ENCODE measurements at regions not wholly inside any gene's neighbourhood (a gene's known extent, or its start where the extent isn't known, plus 50 kb on each side); places are given as distances from the start of the nearest gene placed in this dataset.
A peak's percentile ranks its signal among the peaks of the same experiment; 100 is the strongest.

DNA sequence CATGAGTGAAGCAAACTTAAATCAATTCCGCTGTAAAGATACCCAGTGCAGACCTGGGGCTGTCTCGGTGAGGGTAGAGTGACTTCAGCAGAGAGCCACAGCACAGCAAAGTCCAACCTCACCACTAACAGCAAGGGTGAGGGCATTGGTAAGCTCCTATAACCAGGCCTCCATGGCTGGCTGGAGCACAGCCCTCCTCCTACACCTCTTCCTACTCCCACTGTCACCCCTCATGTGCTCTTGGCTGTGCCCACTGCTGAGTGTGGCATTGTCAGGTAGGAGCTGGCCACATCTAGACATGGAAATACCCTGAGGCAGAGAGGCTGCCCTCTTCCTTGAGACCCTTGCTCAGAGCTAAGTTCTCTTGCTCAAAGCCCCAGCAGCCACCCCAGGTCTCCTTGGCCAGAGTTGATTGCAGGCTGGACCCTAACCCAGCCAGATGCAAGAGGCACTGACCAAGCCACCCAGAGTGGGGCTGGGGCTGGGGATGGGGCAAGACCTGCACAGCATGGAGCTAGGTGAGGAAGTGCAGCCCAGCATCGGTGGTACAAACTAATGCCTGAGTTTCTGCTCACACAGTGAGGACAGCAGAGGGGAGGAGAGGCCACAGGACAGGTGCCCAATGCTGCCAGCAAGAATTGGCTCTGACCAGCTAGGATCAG lies 77.6 kb upstream of the RAB6C start:
- no peak overlapping the region for H3K9ac ChIP-seq
- H3K36me3 ChIP-seq = no peaks in the 10 kb centered on the region
- no peaks in the 10 kb centered on the region for H3K27me3 ChIP-seq
- H3K9me3 ChIP-seq = no peaks in the 10 kb centered on the region
- H4K20me1 ChIP-seq = no peaks in the 10 kb centered on the region
- no peak overlapping the region for H3K4me3 ChIP-seq
- H3K4me1 ChIP-seq = peaks cover 50% of the 10 kb centered on the region
- no peak overlapping the region; the same call in 1 of the 2 replicates for H3K4me2 ChIP-seq
- H3K27ac ChIP-seq = peak overlapping the region; percentile 92; the same call in 1 of the 2 replicates
- no peak for TF ChIP-seq Cebpa-rat (IDR thresholded peaks at IDR 0.05)

DNA sequence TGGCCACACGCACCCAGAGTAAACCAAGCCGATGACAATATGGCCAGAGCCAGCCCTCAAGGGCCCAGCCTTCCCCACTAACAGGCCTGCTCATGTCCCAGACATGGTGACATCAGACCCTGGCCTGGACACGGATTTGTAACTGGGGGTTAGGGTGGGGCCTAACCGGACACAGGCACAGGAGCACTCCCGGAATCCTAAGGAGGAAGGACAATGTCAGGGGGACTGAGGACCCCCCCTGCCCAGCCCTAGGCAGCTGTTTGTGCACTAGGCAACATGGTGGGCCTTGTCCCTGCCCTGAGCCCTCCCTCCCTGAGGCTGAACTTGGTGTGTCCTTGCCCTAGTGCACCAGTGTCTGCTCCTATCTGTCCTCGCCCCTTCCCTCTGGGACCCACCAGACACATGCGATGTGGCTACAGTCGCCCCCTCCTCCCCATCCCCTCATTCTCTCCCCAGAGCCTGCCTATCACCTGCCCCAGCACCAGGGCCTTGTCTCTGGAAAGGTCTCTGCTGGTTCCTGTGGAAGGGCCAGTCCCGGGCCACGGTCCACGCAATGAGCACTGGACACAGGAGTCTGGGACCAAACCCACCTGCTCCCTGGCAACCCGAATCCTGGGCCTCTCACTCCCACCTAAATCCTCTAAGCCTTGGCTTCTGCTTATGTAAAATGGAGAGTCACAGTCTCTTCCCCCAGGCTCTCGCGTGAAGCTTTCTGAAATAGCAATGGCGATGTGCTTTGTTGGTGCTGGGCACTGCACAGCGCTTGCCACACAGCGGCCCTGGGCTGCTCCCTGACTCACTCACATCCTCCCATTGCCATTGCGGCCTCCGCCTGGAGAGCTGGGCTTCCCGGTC lies 76.5 kb upstream of the RAB6C start:
- H3K4me2 ChIP-seq = peak overlapping the region; percentile 79
- no peaks in the 10 kb centered on the region for H4K20me1 ChIP-seq
- no peaks in the 10 kb centered on the region for H3K36me3 ChIP-seq
- peaks cover 61% of the 10 kb centered on the region for H3K4me1 ChIP-seq
- H3K27ac ChIP-seq = peak overlapping the region; percentile 92
- peak overlapping the region; percentile 54; the same call in 1 of the 2 replicates for H3K9ac ChIP-seq
- H3K27me3 ChIP-seq = no peaks in the 10 kb centered on the region
- H3K9me3 ChIP-seq = no peaks in the 10 kb centered on the region
- TF ChIP-seq Cebpa-rat (IDR thresholded peaks at IDR 0.05) = no peak
- H3K4me3 ChIP-seq = 0 out of 2 replicates have a peak overlapping the region, but pooled peaks have one; percentile 7

DNA sequence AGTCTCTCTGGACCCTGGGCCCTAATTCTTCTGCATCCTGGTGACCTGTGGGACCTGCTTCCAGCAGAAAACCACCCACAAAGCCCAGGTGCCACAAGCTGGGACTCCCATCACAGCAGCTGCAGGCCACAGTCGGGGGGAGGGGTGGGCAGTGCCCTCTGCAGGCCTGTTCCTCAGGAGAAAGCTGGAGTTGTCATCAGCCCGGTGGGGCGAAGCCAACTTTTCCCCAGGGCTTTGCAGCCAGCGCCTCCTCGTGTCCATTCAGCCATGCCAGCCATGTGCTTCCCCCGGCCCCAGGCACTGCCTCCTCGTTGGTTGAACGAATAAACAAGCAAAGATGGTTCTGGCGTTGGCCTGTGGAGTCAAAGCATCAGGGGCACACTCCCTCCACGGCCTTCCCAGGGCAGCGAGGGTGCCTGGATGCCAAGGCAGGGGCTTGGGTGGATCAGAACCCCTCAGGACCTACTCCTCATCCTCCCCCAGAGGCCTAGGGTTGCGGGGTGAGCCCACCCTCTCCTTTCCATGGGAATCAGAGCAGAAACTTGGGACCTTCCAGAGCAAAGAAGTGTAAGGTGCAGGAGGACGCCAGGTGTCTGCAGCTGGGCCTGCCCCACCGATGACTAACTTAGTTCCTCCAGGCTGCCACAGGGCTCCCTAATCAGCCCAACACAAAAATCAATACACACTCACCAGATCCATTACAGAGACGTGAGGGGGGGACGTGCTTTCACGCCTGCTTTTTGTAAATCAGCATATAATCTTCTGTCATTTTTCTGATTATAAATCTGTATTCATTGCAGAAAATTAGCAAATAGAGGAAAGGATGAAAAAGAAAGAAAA lies 75.7 kb upstream of the RAB6C start:
- TF ChIP-seq Cebpa-rat (IDR thresholded peaks at IDR 0.05) = no peak
- Histone ChIP-seq H3K4me2 (peak overlapping the region; percentile 79), H3K9me3 (no peaks in the 10 kb centered on the region), H4K20me1 (no peaks in the 10 kb centered on the region), H3K27me3 (no peaks in the 10 kb centered on the region), H3K27ac (peak overlapping the region; percentile 92), H3K4me1 (peaks cover 68% of the 10 kb centered on the region), H3K9ac (peak overlapping the region; percentile 59; the same call in 1 of the 2 replicates), H3K36me3 (no peaks in the 10 kb centered on the region), H3K4me3 (0 out of 2 replicates have a peak overlapping the region, but pooled peaks have one; percentile 7)

DNA sequence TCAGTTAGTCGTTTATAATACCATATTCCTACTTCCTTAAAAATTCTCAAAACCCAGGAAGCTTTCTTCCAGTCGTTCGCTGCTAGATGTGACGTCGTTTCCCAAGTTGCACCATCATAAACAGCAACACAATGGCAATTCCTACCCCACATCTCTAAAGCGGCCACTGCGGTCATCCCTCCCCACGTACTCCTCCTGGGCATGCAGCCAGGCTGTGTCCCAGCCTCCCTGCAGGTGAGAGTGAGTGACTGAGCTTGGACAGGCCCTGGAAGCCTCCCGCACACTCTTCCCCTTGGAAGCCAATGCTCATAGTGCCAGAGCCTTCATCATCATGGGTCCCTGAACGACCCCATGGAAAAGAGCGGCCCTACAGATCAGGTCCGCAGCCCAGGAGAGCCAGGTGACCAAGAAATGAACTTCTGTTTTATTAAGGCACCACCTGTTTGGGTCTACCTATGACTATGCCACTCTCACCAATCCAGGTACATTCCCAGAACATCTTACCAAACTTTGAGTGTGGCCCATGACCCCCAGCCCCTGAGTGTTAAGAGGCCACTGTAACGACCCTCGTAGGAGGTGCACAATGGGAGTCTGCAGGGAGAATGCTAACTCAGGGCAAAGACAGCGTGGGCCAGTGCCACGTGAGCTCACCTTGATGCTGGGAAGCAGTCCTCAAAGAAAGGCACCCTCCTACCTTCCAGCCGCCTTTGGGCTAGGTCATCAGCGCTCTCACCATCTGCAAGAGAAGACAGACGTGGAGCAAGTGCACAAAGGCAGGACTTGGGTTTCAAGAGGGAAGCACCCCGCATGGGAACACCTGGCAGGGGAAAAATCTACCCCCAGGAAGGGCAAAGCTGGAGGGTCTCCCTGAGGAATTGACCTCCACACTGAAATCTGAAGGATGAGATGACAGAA lies 74.7 kb upstream of the RAB6C start:
- Histone ChIP-seq H3K9me3 (no peaks in the 10 kb centered on the region), H3K4me2 (peak overlapping the region; percentile 79), H3K9ac (no peak overlapping the region), H3K27ac (peak overlapping the region; percentile 92), H4K20me1 (no peaks in the 10 kb centered on the region), H3K4me3 (no peak overlapping the region), H3K36me3 (no peaks in the 10 kb centered on the region), H3K27me3 (no peaks in the 10 kb centered on the region), H3K4me1 (peaks cover 68% of the 10 kb centered on the region)
- TF ChIP-seq Cebpa-rat (IDR thresholded peaks at IDR 0.05) = no peak

DNA sequence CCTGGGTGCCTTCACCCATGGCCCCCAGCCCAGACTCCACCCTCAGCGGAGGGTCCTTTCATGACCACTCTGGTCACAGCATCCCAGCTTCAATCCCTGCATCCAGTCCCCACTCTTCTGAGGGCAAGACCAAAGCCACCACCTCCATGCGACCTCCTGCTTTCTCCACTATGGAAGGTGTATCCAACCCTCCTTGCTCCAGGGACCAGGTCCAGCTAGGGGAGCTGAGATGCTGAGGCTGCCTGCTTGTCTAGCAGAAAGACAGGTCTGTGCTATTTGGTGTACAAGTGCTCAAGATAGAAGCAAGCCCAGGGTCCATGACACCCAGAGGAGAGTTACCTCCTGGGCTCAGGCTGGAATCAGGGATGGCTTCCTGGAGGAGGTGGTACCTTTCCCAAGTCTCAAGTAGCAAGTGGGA lies 73.8 kb upstream of the RAB6C start:
- Histone ChIP-seq H3K4me1 (peaks cover 68% of the 10 kb centered on the region), H4K20me1 (no peaks in the 10 kb centered on the region), H3K9ac (no peak overlapping the region), H3K4me2 (peak overlapping the region; percentile 79), H3K9me3 (no peaks in the 10 kb centered on the region), H3K36me3 (no peaks in the 10 kb centered on the region), H3K4me3 (no peak overlapping the region), H3K27ac (peak overlapping the region; percentile 77), H3K27me3 (no peaks in the 10 kb centered on the region)
- TF ChIP-seq Cebpa-rat (IDR thresholded peaks at IDR 0.05) = no peak

DNA sequence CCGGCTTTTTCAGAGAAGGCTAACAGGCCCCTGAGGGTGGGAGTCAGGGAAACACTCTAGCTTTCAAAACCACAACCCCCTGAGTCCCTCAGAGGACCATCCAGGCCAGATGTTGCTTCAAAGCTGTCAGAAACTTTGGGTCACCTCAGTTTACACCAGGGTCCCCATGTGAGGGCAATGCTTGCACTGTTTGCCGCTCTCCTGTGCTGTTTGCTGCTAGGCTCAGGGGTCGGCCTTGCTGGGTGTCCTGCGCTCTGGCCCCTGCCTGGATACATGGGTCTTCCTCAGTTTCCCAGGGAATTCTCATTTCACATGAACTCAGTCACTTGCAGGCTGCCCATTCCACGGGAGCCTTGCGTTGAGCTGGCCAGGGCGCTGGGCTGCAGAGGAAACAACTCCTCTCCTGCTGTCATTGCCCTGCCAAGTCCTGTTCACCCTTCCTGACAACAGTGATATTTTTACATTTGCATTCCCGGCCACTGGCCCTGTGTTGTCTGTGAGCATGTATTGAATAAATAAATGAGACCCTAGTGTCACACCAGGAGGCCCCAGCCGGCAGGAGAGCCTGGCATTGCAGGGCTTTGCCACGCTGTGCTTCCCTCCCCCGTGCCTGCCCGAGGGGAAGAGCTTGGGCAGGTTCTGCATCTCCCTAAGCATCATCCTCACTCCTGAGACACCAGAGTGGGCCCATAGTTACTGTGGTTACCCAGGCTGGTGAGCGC lies 73.2 kb upstream of the RAB6C start:
- H3K36me3 ChIP-seq = no peaks in the 10 kb centered on the region

DNA sequence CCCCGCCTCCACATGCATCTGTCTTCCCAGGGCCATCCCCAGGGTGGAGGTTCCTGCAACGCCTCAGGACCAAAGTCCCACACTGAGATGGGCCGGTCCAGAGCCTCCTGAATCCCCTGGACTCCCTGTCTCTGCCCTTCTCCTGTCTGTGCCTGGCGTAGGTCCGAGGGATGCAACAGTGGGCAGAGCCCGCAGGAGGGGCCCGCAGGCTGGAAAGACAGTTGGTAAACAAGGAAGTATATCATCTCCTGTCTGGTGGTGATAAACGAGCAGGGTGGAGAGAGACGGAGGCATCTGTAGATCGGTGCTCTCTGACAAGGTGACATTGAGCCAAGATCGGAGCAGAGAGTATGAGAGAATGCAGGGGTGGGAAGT lies 72.6 kb upstream of the RAB6C start:
- TF ChIP-seq Cebpa-rat (IDR thresholded peaks at IDR 0.05) = no peak
- peak overlapping the region; percentile 0; the same call in 1 of the 2 replicates for H3K4me3 ChIP-seq
- H3K27ac ChIP-seq = peak overlapping the region; percentile 77
- no peaks in the 10 kb centered on the region for H3K27me3 ChIP-seq
- H3K9ac ChIP-seq = peak overlapping the region; percentile 56; the same call in 1 of the 2 replicates
- H3K9me3 ChIP-seq = no peaks in the 10 kb centered on the region
- no peaks in the 10 kb centered on the region for H3K36me3 ChIP-seq
- H3K4me1 ChIP-seq = peaks cover 68% of the 10 kb centered on the region
- peak overlapping the region; percentile 79 for H3K4me2 ChIP-seq
- H4K20me1 ChIP-seq = no peaks in the 10 kb centered on the region

More for the DNA sequence above, 73.2 kb upstream of the RAB6C start:
- Histone ChIP-seq H3K27me3 (no peaks in the 10 kb centered on the region), H3K27ac (peak overlapping the region; percentile 77), H3K9me3 (no peaks in the 10 kb centered on the region), H4K20me1 (no peaks in the 10 kb centered on the region), H3K9ac (peak overlapping the region; percentile 56; the same call in 1 of the 2 replicates), H3K4me3 (peak overlapping the region; percentile 0; the same call in 1 of the 2 replicates), H3K4me2 (peak overlapping the region; percentile 79), H3K4me1 (peaks cover 68% of the 10 kb centered on the region)
- TF ChIP-seq Cebpa-rat (IDR thresholded peaks at IDR 0.05) = no peak

Measured in BLaER1 (cell line).